ENCODE measurements at regions not wholly inside any gene's neighbourhood (a gene's known extent, or its start where the extent isn't known, plus 50 kb on each side); places are given as distances from the start of the nearest gene placed in this dataset.

DNA sequence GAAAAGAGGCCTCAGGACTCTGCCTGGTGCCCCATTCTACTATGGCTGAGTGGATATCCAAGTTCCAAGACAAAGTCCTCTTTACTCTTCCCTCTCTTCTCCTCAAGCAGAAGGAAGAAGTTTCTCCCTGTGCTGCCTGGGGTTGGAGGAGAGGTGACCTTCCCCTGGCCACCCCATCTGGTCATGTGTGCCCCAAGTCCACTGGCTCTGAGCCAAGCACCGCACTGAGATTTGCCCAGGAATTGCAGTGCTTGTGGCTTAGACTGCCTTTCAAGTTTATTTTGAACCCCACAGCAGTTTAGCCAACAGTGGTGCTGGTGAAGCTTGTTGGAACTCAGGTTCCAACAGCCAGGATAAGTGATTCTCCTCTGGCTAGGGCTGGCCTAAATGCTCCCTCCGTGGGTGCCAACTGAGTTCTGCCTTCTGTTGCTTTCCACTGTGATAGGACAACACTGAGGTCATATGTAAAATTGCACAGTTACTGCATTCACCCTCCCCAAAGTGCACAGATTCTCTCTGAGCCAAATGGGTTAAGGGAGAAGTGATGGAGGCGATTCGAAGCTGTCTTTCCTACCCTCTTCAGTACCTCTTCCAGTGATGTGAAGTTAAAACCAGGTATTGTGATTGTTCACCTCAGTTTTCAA lies 69.9 kb downstream of the TMCO5A start:
- TF ChIP-seq, protein P1, sequence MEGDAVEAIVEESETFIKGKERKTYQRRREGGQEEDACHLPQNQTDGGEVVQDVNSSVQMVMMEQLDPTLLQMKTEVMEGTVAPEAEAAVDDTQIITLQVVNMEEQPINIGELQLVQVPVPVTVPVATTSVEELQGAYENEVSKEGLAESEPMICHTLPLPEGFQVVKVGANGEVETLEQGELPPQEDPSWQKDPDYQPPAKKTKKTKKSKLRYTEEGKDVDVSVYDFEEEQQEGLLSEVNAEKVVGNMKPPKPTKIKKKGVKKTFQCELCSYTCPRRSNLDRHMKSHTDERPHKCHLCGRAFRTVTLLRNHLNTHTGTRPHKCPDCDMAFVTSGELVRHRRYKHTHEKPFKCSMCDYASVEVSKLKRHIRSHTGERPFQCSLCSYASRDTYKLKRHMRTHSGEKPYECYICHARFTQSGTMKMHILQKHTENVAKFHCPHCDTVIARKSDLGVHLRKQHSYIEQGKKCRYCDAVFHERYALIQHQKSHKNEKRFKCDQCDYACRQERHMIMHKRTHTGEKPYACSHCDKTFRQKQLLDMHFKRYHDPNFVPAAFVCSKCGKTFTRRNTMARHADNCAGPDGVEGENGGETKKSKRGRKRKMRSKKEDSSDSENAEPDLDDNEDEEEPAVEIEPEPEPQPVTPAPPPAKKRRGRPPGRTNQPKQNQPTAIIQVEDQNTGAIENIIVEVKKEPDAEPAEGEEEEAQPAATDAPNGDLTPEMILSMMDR (IDR thresholded peaks at IDR 0.05): no peak
- no peak for TF ChIP-seq POLR2A (IDR thresholded peaks at IDR 0.05)

Data from Peyer's patch (tissue), 4 donors.